GM21619 (cell line): ENCODE measurements at regions not wholly inside any gene's neighbourhood (a gene's known extent, or its start where the extent isn't known, plus 50 kb on each side); places are given as distances from the start of the nearest gene placed in this dataset.

Source experiments
- ATAC-seq: cut with Tn5 transposase; IDR thresholded peaks from one replicate; pipeline ENCODE4 v1.9.1; 2021; ENCODE audit not compliant: unreplicated experiment

DNA sequence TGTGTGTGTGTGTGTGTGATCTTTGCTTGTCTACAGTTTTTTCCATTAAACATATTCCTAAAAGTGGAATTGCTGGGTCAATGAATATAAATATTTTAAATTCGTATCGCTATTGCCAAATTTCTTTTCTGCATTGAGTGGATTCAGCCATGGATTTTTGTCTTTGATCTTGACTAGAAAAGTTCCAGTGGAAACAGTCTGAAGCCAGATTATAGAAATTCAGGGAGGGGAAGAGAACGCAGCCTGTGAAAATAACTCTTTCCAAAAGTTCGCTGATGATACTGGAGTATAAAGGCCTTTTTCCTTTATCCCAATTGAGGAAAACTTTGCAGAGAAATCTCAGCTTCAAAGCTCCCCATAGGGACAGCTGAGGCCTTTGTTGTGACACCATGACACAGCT is 292.3 kb upstream of the CD180 start:
- ATAC-seq, result no peak

DNA sequence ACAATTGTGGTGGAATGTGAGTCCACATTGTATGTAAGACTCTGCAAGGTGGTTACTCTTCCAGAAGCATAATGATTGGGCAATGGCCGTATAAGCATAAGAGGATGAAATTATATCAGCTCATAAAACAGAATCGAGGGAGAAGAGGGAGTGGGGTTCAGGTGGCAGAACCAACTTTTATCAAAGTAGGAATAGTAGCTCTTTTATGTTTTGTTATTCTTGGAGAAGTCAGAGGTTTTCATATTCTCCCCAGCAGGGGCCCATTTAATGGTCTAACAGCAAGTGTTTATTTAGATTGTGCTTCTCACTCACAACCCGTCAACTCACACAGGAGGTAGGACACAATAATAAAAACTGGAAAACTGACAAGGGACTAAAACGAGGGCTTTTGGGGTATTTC is 291.3 kb upstream of the CD180 start:
- no peak for ATAC-seq

- no peak for ATAC-seq
Measured at GRCh38 chr5:67483453-67484030, 286.9 kb upstream of the CD180 start.

DNA sequence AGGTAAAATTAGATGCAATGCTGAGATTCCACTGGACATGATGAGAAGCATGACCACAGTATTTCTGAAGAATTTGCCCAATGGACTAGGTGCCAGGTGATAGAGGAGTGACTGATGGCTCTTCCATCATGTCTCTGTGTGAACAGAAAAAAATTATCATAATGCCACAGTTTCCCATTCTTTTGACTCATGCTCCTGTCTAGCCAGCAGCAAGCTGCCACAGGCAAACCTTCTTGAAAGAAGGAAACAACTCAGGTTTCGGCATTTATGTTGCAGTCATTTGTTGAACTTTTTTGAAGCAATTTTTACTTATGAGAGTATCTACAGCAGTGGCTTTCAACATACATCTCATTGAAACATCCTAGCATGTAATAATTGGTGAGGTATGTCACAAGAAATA is 284.8 kb upstream of the CD180 start:
- no peak for ATAC-seq

DNA sequence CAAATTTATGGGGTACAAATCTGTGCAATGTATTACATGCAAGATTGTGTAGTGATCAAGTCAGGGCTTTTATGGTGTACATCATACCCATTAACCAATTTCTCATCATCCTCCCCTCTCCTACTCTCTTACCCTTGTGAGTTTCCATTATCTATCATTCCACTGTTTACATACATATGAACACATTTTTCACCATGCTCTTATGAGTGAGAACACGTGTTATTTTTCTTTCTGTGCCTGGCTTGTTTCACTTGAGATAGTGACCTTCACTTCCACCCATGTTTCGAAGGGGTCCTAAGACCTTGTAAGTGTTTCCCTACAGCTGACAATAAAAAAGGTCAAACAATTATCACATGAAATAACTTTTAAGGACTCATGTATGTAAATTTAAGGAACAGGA is 281.7 kb upstream of the CD180 start:
- no peak for ATAC-seq

GRCh38 chr5:67476995-67477394 is 280.4 kb upstream of the CD180 start:
- no peak for ATAC-seq

- no peak for ATAC-seq
Measured at GRCh38 chr5:67476531-67476930, 279.9 kb upstream of the CD180 start.

DNA sequence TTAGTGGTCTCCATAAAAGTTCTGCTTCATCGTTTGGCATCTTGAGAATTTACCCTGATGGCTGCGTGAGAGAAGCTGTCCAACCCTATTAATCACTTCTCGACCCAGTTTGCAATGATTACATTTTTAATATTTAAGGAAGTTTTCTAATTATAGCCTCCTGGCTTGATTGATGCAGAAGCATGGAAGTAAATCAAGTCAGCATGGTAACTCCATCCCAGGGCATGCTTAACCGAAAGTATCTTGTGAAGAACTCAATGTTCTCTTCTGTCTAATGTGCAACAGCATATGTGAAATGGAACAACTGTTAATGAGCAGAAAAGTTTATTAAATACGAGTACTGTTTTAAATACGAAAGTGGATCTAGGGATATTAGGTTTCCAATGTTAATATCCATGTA is 278.9 kb upstream of the CD180 start:
- no peak for ATAC-seq

DNA sequence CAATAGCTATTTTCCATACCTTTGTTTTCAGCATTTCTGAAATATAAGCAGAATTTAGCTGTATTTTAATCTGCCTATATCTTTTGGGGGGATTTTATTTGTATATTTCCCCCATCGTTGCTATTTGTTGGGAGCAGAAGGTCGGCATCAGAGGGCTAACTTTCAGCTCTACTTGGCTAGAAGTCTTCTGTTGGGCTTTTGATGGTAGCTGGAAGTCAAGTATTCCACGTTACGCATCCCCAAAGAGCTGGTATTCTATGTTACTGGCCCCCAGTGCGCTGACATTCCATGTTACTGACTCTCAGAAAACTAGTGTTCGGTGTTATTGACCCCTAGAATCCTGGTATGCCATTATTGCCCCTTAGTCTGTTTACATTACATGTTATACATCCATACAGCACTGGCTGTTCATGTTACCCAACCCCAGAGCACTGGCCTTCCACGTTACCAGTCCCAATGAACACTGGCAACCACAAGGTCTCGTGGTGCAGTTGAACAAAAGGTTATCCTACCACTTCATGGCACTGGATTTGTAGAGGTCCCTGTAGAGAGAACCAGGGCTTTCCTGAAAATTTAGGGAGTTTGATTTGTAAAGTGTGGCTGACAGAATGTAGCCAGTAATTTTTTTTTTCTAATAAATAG is 278.1 kb upstream of the CD180 start:
- ATAC-seq, result no peak

GRCh38 chr5:67467110-67467509 is 270.5 kb upstream of the CD180 start:
- ATAC-seq, result no peak

DNA sequence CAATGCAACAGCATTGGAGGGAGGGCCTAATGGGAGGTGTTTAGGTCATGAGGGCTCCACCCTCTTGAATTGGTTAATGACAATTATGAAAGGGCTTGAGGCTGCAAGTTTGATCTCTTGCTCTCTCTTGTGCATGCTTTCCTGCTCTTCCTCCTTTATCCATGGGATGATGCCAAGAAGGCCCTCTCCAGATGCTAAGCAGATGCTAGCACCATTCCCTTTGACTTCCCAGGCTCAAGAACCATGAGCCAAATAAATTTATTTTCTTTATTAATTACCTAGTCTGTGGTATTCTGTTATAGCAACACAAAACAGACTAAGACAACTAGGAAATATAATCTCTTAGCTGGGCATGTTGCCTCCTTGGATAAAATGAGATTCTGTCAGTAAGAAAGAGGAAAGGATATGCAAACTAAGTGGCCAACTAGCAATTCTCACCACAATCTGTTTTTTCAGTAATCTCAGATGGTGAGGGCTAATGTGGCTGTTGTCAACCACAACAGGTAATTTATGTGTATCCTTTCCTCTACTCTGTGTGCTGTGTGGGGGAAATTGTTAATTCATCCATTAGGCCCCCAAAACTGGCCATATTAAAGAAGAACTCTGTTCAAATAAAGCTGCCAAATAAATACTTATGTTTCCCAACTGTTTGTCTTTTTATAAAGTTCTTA is 269.1 kb upstream of the CD180 start:
- no peak for ATAC-seq

DNA sequence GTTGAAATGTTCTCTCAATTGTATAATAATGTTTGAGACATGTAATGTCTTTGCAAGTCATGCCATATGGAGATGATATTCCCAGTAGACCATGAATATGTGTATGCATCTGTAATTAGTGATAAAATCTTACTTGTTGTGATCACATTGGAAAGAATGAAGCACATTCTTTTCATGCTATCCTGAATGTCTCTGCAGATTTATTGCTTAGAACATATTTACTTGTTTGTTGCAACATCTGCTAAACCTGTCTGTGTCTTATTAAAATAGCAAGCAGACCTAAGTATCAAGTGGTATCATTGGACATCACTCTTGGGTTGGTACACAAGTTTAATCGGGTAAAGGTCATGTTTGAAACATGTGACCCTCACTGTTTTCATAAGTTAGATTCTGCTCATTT is 265.5 kb upstream of the CD180 start:
- ATAC-seq, result no peak

- no peak for ATAC-seq
Measured at GRCh38 chr5:67459253-67459652, 262.7 kb upstream of the CD180 start.

DNA sequence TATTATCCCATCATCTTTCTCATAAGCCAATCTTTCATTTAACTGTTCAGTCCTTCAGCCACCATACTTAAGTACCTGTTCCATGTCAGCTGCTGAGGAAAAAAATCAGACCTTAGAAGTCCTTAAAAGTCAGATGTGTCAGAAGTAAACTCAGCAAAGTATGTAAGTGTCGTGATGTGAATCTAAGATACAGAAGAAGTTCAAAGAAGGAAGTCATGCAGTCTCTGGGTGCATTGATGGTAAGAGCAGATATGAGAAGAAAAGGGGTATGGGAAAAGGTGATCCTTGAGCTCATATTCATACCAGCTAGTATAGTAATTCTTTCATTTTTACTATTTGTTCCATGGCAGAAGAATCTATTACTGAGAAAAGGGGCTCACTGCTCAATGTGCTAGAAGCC is 259.4 kb upstream of the CD180 start:
- no peak for ATAC-seq

GRCh38 chr5:67454957-67455561 is 258.5 kb upstream of the CD180 start:
- no peak for ATAC-seq

- no peak for ATAC-seq
Measured at GRCh38 chr5:67453111-67453905, 256.7 kb upstream of the CD180 start.

- no peak for ATAC-seq
Measured at GRCh38 chr5:67451640-67452279, 255.2 kb upstream of the CD180 start.

GRCh38 chr5:67447732-67448131 is 251.1 kb upstream of the CD180 start:
- ATAC-seq, result no peak

- no peak for ATAC-seq
Measured at GRCh38 chr5:67437905-67438845, 241.6 kb upstream of the CD180 start.

DNA sequence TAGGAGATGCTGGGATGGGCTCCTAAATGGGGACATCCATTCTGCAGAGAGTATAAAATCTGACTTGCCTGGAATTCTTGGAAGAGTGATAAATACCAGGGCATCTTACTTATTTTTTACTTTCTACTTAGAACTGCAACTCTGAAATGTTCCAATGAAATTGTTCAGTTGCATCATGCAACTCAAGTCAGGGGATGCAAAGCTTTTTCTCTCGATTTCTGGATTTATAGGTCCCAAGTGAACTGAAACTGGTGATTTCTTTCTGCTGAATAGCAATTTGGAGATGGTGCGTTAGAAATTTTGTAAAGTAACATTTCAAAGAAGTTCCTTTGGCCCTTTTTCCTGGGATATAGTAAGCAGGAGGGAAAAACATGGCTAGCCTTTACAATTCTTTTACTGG is 238.4 kb upstream of the CD180 start:
- no peak for ATAC-seq
